ENCODE measurements at regions not wholly inside any gene's neighbourhood (a gene's known extent, or its start where the extent isn't known, plus 50 kb on each side); places are given as distances from the start of the nearest gene placed in this dataset.

- DNase-seq = no peak
Measured at GRCh38 chr1:234708700-234709395, 98.9 kb upstream of the IRF2BP2 start.

- DNase-seq = no peak
Measured at GRCh38 chr1:234707641-234708040, 97.7 kb upstream of the IRF2BP2 start.

GRCh38 chr1:234706931-234707330 is 97.0 kb upstream of the IRF2BP2 start:
- DNase-seq = no peak

GRCh38 chr1:234706199-234706598 is 96.2 kb upstream of the IRF2BP2 start:
- DNase-seq = no peak

- no peak for DNase-seq
Measured at GRCh38 chr1:234705615-234706014, 95.6 kb upstream of the IRF2BP2 start.

GRCh38 chr1:234704106-234704887 is 94.3 kb upstream of the IRF2BP2 start:
- no peak for DNase-seq

- no peak for DNase-seq
Measured at GRCh38 chr1:234702342-234703000, 92.5 kb upstream of the IRF2BP2 start.

- DNase-seq = peak; percentile 40
Measured at GRCh38 chr1:234701737-234702341, 91.9 kb upstream of the IRF2BP2 start.

- peak; percentile 92 for DNase-seq
Measured at GRCh38 chr1:234699795-234700665, 90.1 kb upstream of the IRF2BP2 start.

GRCh38 chr1:234698686-234699085 is 88.7 kb upstream of the IRF2BP2 start:
- DNase-seq = peak; percentile 72

- no peak for DNase-seq
Measured at GRCh38 chr1:234697741-234698140, 87.8 kb upstream of the IRF2BP2 start.

- DNase-seq = no peak
Measured at GRCh38 chr1:234697015-234697414, 87.0 kb upstream of the IRF2BP2 start.

GRCh38 chr1:234696148-234696576 is 86.2 kb upstream of the IRF2BP2 start:
- no peak for DNase-seq

- DNase-seq = no peak
Measured at GRCh38 chr1:234694661-234695060, 84.7 kb upstream of the IRF2BP2 start.

- DNase-seq = no peak
Measured at GRCh38 chr1:234692966-234693580, 83.1 kb upstream of the IRF2BP2 start.

- no peak for DNase-seq
Measured at GRCh38 chr1:234691567-234691966, 81.6 kb upstream of the IRF2BP2 start.

GRCh38 chr1:234690872-234691271 is 80.9 kb upstream of the IRF2BP2 start:
- DNase-seq = no peak

GRCh38 chr1:234689236-234689635 is 79.3 kb upstream of the IRF2BP2 start:
- DNase-seq = peak; percentile 38

- no peak for DNase-seq
Measured at GRCh38 chr1:234687011-234687410, 77.0 kb upstream of the IRF2BP2 start.

GRCh38 chr1:234686035-234686434 is 76.1 kb upstream of the IRF2BP2 start:
- no peak for DNase-seq

- no peak for DNase-seq
Measured at GRCh38 chr1:234684856-234685255, 74.9 kb upstream of the IRF2BP2 start.
